ENCODE measurements at regions not wholly inside any gene's neighbourhood (a gene's known extent, or its start where the extent isn't known, plus 50 kb on each side); places are given as distances from the start of the nearest gene placed in this dataset.

DNA sequence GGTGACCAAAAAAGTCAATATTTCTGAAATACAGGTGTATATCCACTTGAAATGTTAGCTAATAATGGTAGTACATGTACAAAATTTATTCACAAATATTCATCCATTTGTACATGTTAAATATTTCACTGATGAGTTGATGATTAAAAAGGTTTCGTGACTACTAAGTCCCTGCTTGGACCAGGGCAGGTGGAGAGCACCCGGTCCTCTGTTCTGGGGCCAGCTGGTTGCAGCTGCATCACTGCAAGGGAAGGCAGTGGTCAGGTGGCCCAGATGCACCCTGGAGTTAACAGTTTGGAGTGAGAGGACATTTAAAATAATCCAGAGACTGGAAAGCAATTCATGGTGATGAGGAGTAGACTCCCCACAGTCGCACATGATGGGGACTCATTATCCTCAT, 141.2 kb downstream of the ZBTB18 start:
- 75 to 83% (median 80%) methylated on average over 3 of the region's 3 CpGs for WGBS, 5 donors
- H3K9me3 ChIP-seq, result peaks cover 0 to 16% (median 3%) of the 10 kb centered on the region in 4 donors
- no peak for DNase-seq
- H3K4me1 ChIP-seq, result no peaks in the 10 kb centered on the region
- no peaks in the 10 kb centered on the region for H3K27me3 ChIP-seq
- intact Hi-C loops (cut with DNase I; ENCODE audit: low total_unique reads), result no loop called here
- TF ChIP-seq POLR2AphosphoS5 (IDR thresholded peaks at IDR 0.05) (no peak), POLR2A (IDR thresholded peaks at IDR 0.05) (no peak), EP300 (IDR thresholded peaks at IDR 0.05) (no peak)
- TF ChIP-seq, protein P1, sequence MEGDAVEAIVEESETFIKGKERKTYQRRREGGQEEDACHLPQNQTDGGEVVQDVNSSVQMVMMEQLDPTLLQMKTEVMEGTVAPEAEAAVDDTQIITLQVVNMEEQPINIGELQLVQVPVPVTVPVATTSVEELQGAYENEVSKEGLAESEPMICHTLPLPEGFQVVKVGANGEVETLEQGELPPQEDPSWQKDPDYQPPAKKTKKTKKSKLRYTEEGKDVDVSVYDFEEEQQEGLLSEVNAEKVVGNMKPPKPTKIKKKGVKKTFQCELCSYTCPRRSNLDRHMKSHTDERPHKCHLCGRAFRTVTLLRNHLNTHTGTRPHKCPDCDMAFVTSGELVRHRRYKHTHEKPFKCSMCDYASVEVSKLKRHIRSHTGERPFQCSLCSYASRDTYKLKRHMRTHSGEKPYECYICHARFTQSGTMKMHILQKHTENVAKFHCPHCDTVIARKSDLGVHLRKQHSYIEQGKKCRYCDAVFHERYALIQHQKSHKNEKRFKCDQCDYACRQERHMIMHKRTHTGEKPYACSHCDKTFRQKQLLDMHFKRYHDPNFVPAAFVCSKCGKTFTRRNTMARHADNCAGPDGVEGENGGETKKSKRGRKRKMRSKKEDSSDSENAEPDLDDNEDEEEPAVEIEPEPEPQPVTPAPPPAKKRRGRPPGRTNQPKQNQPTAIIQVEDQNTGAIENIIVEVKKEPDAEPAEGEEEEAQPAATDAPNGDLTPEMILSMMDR (IDR thresholded peaks at IDR 0.05), result no peak
- no peaks in the 10 kb centered on the region for H3K36me3 ChIP-seq
- no peak overlapping the region for H3K4me3 ChIP-seq
- no peak overlapping the region for H3K27ac ChIP-seq

DNA sequence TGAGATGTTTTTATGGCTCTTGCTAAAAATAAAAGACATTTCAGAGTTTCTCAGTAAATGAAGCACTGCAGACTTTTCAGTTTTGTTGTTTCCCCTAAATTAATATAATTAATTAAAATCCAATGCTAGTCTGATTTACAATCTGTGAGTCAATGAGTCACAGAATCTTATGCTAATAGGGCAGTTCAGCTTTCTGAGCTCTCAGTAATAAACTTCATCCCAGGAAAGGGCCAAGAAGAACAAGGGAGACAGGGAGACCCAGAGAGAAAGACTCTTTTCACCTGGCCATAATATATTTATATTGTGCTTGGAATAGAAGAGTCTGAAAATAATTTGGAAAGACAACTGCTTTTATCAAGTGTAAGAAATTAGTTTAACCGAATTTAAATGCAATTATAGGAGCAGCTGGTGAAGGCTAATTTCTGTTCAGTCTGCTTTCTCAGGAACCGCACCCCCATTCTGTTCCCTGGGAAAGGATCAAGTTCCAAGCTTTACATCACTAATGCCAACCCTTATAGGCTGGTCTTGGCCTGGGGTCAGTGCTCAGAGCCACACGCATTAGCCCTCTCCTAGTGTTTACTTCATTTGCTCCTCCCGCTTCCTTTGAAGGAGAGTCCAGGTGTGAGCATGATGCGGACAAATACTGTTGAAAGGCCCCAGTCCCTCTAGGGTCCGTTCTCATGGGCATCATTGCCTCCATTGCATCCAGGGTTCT, 145.6 kb downstream of the ZBTB18 start:
- TF ChIP-seq POLR2AphosphoS5 (IDR thresholded peaks at IDR 0.05) (no peak), POLR2A (IDR thresholded peaks at IDR 0.05) (no peak), EP300 (IDR thresholded peaks at IDR 0.05) (no peak)
- TF ChIP-seq, protein P1 (IDR thresholded peaks at IDR 0.05), result no peak
- DNase-seq, result no peak
- Histone ChIP-seq H3K4me3 (no peak overlapping the region), H3K4me1 (no peaks in the 10 kb centered on the region), H3K36me3 (no peaks in the 10 kb centered on the region), H3K9me3 (no peaks in the 10 kb centered on the region), H3K27ac (no peak overlapping the region), H3K27me3 (no peaks in the 10 kb centered on the region)
- intact Hi-C loops (cut with DNase I; ENCODE audit: low total_unique reads), result no loop called here
- WGBS, 5 donors, result 87 to 90% (median 88%) methylated on average over 6 of the region's 6 CpGs

DNA sequence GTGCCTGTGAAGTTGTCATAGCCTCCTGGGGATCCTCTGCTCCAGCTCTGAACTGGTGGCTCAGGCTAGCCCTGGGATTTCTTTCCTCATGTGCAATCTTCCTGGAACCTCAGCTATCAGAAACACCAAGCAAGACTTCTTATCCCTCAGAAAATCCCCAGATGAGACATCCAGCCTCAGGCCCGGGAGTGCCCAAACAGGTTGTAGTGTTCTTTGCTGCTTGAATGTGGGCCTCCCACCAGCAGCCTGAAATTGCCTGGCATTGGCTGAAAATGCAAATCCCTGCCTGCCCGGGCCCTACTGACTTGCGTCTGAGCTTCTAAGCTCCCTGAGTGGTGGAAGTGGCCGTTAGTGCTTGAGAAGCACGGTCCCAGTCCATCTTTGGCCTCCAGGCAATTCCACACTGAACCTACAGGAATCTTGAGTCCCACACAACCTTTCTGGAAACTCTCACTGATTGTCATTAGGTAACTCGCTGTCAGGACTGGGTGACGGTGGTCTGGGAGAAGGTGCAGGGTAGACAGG, 146.8 kb downstream of the ZBTB18 start:
- Histone ChIP-seq H3K4me1 (no peaks in the 10 kb centered on the region), H3K9me3 (no peaks in the 10 kb centered on the region), H3K4me3 (no peak overlapping the region), H3K36me3 (no peaks in the 10 kb centered on the region), H3K27me3 (no peaks in the 10 kb centered on the region), H3K27ac (no peak overlapping the region)
- DNase-seq, result no peak
- intact Hi-C loops (cut with DNase I; ENCODE audit: low total_unique reads), result no loop called here
- TF ChIP-seq, protein P1 (IDR thresholded peaks at IDR 0.05), result no peak
- TF ChIP-seq EP300 (IDR thresholded peaks at IDR 0.05), result no peak
- no peak for TF ChIP-seq POLR2A (IDR thresholded peaks at IDR 0.05)
- no peak for TF ChIP-seq POLR2AphosphoS5 (IDR thresholded peaks at IDR 0.05)
- WGBS, 5 donors, result 86 to 96% (median 87%) methylated on average over 6 to 7 of the region's 7 CpGs

DNA sequence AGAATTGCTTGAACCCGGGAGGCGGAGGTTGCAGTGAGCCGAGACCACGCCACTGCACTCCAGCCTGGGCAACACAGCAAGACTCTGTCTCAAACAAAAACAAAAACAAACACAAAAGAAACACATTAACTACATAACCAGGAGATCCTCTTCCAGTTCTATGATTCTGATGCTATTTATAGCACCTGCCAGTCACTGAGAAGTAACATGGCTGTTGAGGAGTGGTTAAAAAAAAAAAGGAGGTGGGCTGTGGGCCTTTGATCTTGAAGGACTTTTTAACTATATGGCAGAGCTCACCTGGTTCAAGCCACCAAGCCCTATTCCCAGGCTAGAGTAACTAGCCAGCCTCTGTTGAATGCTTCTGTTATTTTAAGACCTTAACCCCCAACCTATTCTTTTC, 148.8 kb downstream of the ZBTB18 start:
- no peaks in the 10 kb centered on the region for H3K36me3 ChIP-seq
- no peak for DNase-seq
- H3K27me3 ChIP-seq, result no peaks in the 10 kb centered on the region
- TF ChIP-seq EP300 (IDR thresholded peaks at IDR 0.05) (no peak), POLR2A (IDR thresholded peaks at IDR 0.05) (no peak), POLR2AphosphoS5 (IDR thresholded peaks at IDR 0.05) (no peak)
- TF ChIP-seq, protein P1 (IDR thresholded peaks at IDR 0.05), result no peak
- no peaks in the 10 kb centered on the region for H3K4me1 ChIP-seq
- no peak overlapping the region for H3K27ac ChIP-seq
- H3K4me3 ChIP-seq, result no peak overlapping the region
- H3K9me3 ChIP-seq, result no peaks in the 10 kb centered on the region
- intact Hi-C loops (cut with DNase I; ENCODE audit: low total_unique reads), result no loop called here
- WGBS, 5 donors, result 92 to 98% (median 95%) methylated on average over 4 of the region's 4 CpGs

Measured in stomach (tissue), 8 donors.